ENCODE measurements at regions not wholly inside any gene's neighbourhood (a gene's known extent, or its start where the extent isn't known, plus 50 kb on each side); places are given as distances from the start of the nearest gene placed in this dataset.

DNA sequence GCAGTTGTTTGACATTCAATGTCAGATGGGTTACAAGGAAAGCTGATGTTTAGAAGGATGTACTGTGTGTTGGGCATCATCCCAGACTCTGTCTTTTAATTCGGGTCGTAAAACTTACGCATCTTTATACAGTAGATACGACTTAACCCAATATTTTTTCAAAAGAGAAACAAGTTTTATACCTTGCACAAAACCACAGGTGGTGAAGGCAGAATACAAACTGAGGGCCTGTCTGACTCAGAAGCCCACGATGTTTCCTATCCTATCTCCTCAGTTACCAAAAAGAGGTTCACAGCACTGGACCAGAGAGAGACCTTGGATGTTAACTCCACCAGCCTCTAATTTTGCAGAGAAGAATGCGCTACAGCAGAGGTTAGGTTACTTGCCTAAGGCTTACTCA lies 477.0 kb downstream of the FOXO1 start:
- TF ChIP-seq, protein P1, sequence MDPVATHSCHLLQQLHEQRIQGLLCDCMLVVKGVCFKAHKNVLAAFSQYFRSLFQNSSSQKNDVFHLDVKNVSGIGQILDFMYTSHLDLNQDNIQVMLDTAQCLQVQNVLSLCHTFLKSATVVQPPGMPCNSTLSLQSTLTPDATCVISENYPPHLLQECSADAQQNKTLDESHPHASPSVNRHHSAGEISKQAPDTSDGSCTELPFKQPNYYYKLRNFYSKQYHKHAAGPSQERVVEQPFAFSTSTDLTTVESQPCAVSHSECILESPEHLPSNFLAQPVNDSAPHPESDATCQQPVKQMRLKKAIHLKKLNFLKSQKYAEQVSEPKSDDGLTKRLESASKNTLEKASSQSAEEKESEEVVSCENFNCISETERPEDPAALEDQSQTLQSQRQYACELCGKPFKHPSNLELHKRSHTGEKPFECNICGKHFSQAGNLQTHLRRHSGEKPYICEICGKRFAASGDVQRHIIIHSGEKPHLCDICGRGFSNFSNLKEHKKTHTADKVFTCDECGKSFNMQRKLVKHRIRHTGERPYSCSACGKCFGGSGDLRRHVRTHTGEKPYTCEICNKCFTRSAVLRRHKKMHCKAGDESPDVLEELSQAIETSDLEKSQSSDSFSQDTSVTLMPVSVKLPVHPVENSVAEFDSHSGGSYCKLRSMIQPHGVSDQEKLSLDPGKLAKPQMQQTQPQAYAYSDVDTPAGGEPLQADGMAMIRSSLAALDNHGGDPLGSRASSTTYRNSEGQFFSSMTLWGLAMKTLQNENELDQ (tag by site-specific recombination; IDR thresholded peaks at IDR 0.05; ENCODE audit: low read depth), result no peak
- no peak for TF ChIP-seq ZBTB7A (tag by site-specific recombination; IDR thresholded peaks at IDR 0.05; ENCODE audit: low read depth)
